NCI-H524 (cell line): ENCODE measurements at regions not wholly inside any gene's neighbourhood (a gene's known extent, or its start where the extent isn't known, plus 50 kb on each side); places are given as distances from the start of the nearest gene placed in this dataset.

Experiments
- DNase-seq, 2 experiments: peaks; one replicate each; lab custom pipeline; 2025; lab: John Stamatoyannopoulos, UW

GRCh38 chr4:186351668-186352194, 85.7 kb downstream of the F11 start:
- DNase-seq: no peak

- no peak for DNase-seq
Measured at GRCh38 chr4:186348433-186348832, 82.4 kb downstream of the F11 start.

GRCh38 chr4:186347743-186348142, 81.8 kb downstream of the F11 start:
- DNase-seq: no peak

- no peak for DNase-seq
Measured at GRCh38 chr4:186345184-186345583, 79.2 kb downstream of the F11 start.

- no peak for DNase-seq
Measured at GRCh38 chr4:186342582-186342981, 76.6 kb downstream of the F11 start.

GRCh38 chr4:186341655-186342054, 75.7 kb downstream of the F11 start:
- DNase-seq: no peak
